BE2C (cell line): ENCODE measurements at regions not wholly inside any gene's neighbourhood (a gene's known extent, or its start where the extent isn't known, plus 50 kb on each side); places are given as distances from the start of the nearest gene placed in this dataset.
"Not testable (repeated sequence)": the region's sequence is repeated elsewhere in the genome, so short reads cannot be mapped to it uniquely, and the experiment has no call there.

ENCODE experiments used
- DNase-seq: peaks from one replicate; pipeline ENCODE4 v3.0.0-alpha.2; 2020
- H3K27me3 ChIP-seq: fragments of 250-450 bp; sonication (Bioruptor Pico); 2 replicates; pipeline ENCODE4 v1.5.1; 2020; ENCODE audit warnings: mild to moderate bottlenecking
- H3K36me3 ChIP-seq: fragments of 250-450 bp; sonication (Bioruptor Pico); 2 replicates; pipeline ENCODE4 v1.5.1; 2020; ENCODE audit warnings: mild to moderate bottlenecking
- H3K4me1 ChIP-seq: fragments of 250-450 bp; sonication (Bioruptor Pico); 2 replicates; pipeline ENCODE4 v1.5.1; 2020
- H3K4me3 ChIP-seq: 2 replicates; pipeline ENCODE4 v1.5.1; 2011; ENCODE audit warnings: low read depth, low read length
- H3K9me3 ChIP-seq: fragments of 250-450 bp; sonication (Bioruptor Pico); 2 replicates; pipeline ENCODE4 v1.5.1; 2020
- CTCF ChIP-seq: IDR thresholded peaks from 2 replicates; pipeline ENCODE4 v1.5.1; 2012; ENCODE audit warnings: mild to moderate bottlenecking, low read depth, low read length

GRCh38 chr7:152520861-152521302, 85.1 kb upstream of the KMT2C start:
- Histone ChIP-seq H3K36me3 (no peaks in the 10 kb centered on the region), H3K9me3 (no peaks in the 10 kb centered on the region), H3K4me1 (no peaks in the 10 kb centered on the region), H3K4me3 (no peak overlapping the region), H3K27me3 (no peaks in the 10 kb centered on the region)
- TF ChIP-seq CTCF: no peak
- no peak for DNase-seq

- Histone ChIP-seq H3K27me3 (no peaks in the 10 kb centered on the region), H3K4me1 (no peaks in the 10 kb centered on the region), H3K9me3 (no peaks in the 10 kb centered on the region; the same call in 1 of the 2 replicates), H3K4me3 (no peak overlapping the region), H3K36me3 (no peaks in the 10 kb centered on the region)
- TF ChIP-seq CTCF: no peak
- DNase-seq: no peak
These were observed 83.5 kb upstream of the KMT2C start for GRCh38 chr7:152519290-152519689.

- DNase-seq: no peak
- no peaks in the 10 kb centered on the region for H3K36me3 ChIP-seq
- no peaks in the 10 kb centered on the region; the same call in 1 of the 2 replicates for H3K9me3 ChIP-seq
- H3K4me1 ChIP-seq: no peaks in the 10 kb centered on the region
- no peak overlapping the region for H3K4me3 ChIP-seq
- no peak for TF ChIP-seq CTCF
- no peaks in the 10 kb centered on the region for H3K27me3 ChIP-seq
These were observed 80.4 kb upstream of the KMT2C start for GRCh38 chr7:152516216-152516615.

GRCh38 chr7:152515266-152515950, 79.6 kb upstream of the KMT2C start:
- not testable (repeated sequence) for H3K9me3 ChIP-seq, DNase-seq, H3K36me3 ChIP-seq, H3K4me3 ChIP-seq, H3K4me1 ChIP-seq, H3K27me3 ChIP-seq

GRCh38 chr7:152514771-152515105, 78.9 kb upstream of the KMT2C start:
- H3K36me3 ChIP-seq: no peaks in the 10 kb centered on the region
- no peak for TF ChIP-seq CTCF
- H3K4me1 ChIP-seq: no peaks in the 10 kb centered on the region
- no peak for DNase-seq
- no peaks in the 10 kb centered on the region; the same call in 1 of the 2 replicates for H3K9me3 ChIP-seq
- H3K27me3 ChIP-seq: no peaks in the 10 kb centered on the region
- H3K4me3 ChIP-seq: no peak overlapping the region

GRCh38 chr7:152513861-152514770, 78.3 kb upstream of the KMT2C start:
- H3K36me3 ChIP-seq: no peaks in the 10 kb centered on the region
- no peak for DNase-seq
- H3K4me3 ChIP-seq: no peak overlapping the region
- no peaks in the 10 kb centered on the region for H3K27me3 ChIP-seq
- no peaks in the 10 kb centered on the region; the same call in 1 of the 2 replicates for H3K9me3 ChIP-seq
- no peak for TF ChIP-seq CTCF
- no peaks in the 10 kb centered on the region for H3K4me1 ChIP-seq
